GM23248 (cell line): ENCODE measurements at regions not wholly inside any gene's neighbourhood (a gene's known extent, or its start where the extent isn't known, plus 50 kb on each side); places are given as distances from the start of the nearest gene placed in this dataset.

ENCODE experiments used
- EZH2 ChIP-seq: fragments of 200-600 bp; sonication (generic); IDR thresholded peaks from 2 replicates; pipeline ENCODE4 v1.6.1; 2018; ENCODE audit warnings: antibody characterized with exemption, mild to moderate bottlenecking; ENCODE audit not compliant: insufficient read depth, poor library complexity, severe bottlenecking
- EZH2phosphoT487 ChIP-seq: fragments of 200-600 bp; sonication (generic); IDR thresholded peaks from 2 replicates; pipeline ENCODE4 v1.6.1; 2018; ENCODE audit warnings: antibody characterized with exemption, moderate library complexity, mild to moderate bottlenecking, low read depth; ENCODE audit not compliant: insufficient read depth

DNA sequence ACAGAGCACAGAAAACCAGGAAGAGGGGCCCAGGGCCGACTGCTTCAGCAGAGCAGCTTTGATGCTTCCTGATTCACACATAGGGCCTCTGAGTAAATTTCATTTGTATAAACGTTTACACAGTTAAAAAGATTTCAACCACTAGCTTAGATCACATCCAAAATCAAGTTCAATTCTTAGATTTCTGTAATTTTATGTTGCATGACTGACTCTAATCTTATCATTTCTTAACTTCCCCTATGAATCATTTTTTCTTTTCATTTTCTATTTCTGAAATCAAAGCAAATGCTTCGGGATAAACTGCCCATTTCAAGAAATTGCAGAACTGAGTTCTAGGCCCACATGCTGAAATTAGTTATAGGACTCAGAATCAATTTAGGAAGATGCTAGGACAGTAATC, 224.7 kb downstream of the INHBA start:
- TF ChIP-seq EZH2 (no peak), EZH2phosphoT487 (no peak)
